ENCODE measurements at regions not wholly inside any gene's neighbourhood (a gene's known extent, or its start where the extent isn't known, plus 50 kb on each side); places are given as distances from the start of the nearest gene placed in this dataset.

- Histone ChIP-seq H3K4me3 (ENCODE audit: low read depth in 1 of 5, low read length in 5 of 5) (no peak overlapping the region), H3K36me3 (ENCODE audit: control insufficient read depth in 5 of 5, insufficient read depth in 5 of 5, low read length in 5 of 5) (no peaks in the 10 kb centered on the region), H3K9ac (ENCODE audit: low read length in 5 of 5) (no peak overlapping the region), H3K27ac (ENCODE audit: low read depth, low read length) (no peak overlapping the region), H3K4me1 (ENCODE audit: control insufficient read depth in 5 of 5, insufficient read depth in 5 of 5, low read length in 5 of 5) (peaks cover 3 to 38% (median 16%) of the 10 kb centered on the region in 5 donors), H3K9me3 (ENCODE audit: control insufficient read depth in 5 of 5, low read length in 5 of 5) (no peaks in the 10 kb centered on the region), H3K27me3 (ENCODE audit: control insufficient read depth in 5 of 5, insufficient read depth in 4 of 5, low read length in 5 of 5) (peaks cover 0 to 3% (median 0%) of the 10 kb centered on the region in 5 donors)
These were observed 153.8 kb downstream of the COL6A3 start for GRCh38 chr2:237260039-237260620.

- Histone ChIP-seq H3K36me3 (ENCODE audit: control insufficient read depth in 5 of 5, insufficient read depth in 5 of 5, low read length in 5 of 5) (no peaks in the 10 kb centered on the region), H3K4me1 (ENCODE audit: control insufficient read depth in 5 of 5, insufficient read depth in 5 of 5, low read length in 5 of 5) (peaks cover 3 to 38% (median 16%) of the 10 kb centered on the region in 5 donors), H3K9me3 (ENCODE audit: control insufficient read depth in 5 of 5, low read length in 5 of 5) (no peaks in the 10 kb centered on the region), H3K9ac (ENCODE audit: low read length in 5 of 5) (no peak overlapping the region), H3K27me3 (ENCODE audit: control insufficient read depth in 5 of 5, insufficient read depth in 4 of 5, low read length in 5 of 5) (peaks cover 0 to 3% (median 0%) of the 10 kb centered on the region in 5 donors), H3K27ac (ENCODE audit: low read depth, low read length) (no peak overlapping the region), H3K4me3 (ENCODE audit: low read depth in 1 of 5, low read length in 5 of 5) (no peak overlapping the region)
These were observed 153.3 kb downstream of the COL6A3 start for GRCh38 chr2:237260686-237261085.

DNA sequence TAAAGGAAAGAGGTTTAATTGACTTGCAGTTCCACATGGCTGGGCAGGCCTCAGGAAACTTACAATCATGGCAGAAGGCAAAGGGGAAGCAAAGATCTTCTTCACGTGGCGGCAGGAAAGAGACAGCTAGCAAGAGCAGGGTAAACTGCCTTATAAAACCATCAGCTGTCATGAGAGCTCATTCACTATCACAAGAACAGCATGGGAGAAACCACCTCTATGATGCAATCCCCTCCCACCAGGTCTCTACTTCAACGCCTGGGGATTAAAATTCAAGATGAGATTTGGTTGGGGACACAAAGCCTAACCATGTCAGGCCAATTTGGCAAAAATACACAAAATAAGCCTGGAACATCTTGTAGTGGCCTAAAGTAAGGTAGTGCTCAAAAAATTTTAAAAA, 152.6 kb downstream of the COL6A3 start:
- Histone ChIP-seq H3K27ac (ENCODE audit: low read depth, low read length) (no peak overlapping the region), H3K9me3 (ENCODE audit: control insufficient read depth in 5 of 5, low read length in 5 of 5) (no peaks in the 10 kb centered on the region), H3K9ac (ENCODE audit: low read length in 5 of 5) (no peak overlapping the region), H3K27me3 (ENCODE audit: control insufficient read depth in 5 of 5, insufficient read depth in 4 of 5, low read length in 5 of 5) (no peaks in the 10 kb centered on the region), H3K4me1 (ENCODE audit: control insufficient read depth in 5 of 5, insufficient read depth in 5 of 5, low read length in 5 of 5) (peaks cover 2 to 38% (median 15%) of the 10 kb centered on the region in 5 donors), H3K4me3 (ENCODE audit: low read depth in 1 of 5, low read length in 5 of 5) (no peak overlapping the region), H3K36me3 (ENCODE audit: control insufficient read depth in 5 of 5, insufficient read depth in 5 of 5, low read length in 5 of 5) (no peaks in the 10 kb centered on the region)

GRCh38 chr2:237262838-237263771, 150.9 kb downstream of the COL6A3 start:
- Histone ChIP-seq H3K27me3 (ENCODE audit: control insufficient read depth in 5 of 5, insufficient read depth in 4 of 5, low read length in 5 of 5) (no peaks in the 10 kb centered on the region), H3K9me3 (ENCODE audit: control insufficient read depth in 5 of 5, low read length in 5 of 5) (no peaks in the 10 kb centered on the region), H3K4me1 (ENCODE audit: control insufficient read depth in 5 of 5, insufficient read depth in 5 of 5, low read length in 5 of 5) (peaks cover 0 to 25% (median 12%) of the 10 kb centered on the region in 5 donors), H3K36me3 (ENCODE audit: control insufficient read depth in 5 of 5, insufficient read depth in 5 of 5, low read length in 5 of 5) (no peaks in the 10 kb centered on the region), H3K9ac (ENCODE audit: low read length in 5 of 5) (no peak overlapping the region), H3K27ac (ENCODE audit: low read depth, low read length) (peak overlapping the region; percentile 38), H3K4me3 (ENCODE audit: low read depth in 1 of 5, low read length in 5 of 5) (no peak overlapping the region)

DNA sequence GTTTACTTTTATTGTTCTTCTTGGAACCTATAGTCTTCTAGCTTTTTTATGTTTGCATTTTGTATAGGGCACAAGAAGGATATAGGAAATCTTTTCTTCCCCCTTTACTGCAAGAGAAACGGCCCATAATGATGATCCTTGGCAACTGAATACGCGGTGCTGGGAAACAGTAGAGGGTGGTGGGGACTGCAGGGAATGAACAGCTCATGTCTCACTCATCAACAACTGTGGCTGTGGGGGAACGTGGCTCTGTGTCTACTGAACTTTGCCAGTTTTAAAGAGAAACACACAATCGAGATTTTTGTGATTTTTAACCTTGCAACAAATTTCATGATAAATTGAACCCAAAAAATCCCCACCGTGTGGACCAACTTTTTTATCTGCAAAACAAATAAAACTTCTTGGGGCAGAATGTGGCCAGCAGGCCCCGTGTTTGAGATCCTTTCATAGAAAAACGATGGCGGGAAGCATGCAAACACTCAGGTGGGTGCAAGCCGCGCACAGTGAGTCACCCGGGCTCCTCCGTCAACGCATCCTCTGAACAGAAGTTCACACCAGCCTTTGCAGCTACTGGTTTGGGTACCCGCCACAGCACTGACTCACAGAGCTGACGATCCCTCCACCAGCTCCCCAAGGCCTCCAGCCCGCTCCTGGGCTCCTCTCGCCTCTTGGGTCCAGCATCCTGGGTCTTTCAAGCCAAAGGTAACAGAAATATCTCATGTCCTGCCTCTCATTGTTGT, 149.3 kb downstream of the COL6A3 start:
- Histone ChIP-seq H3K4me3 (ENCODE audit: low read depth in 1 of 5, low read length in 5 of 5) (no peak overlapping the region), H3K9me3 (ENCODE audit: control insufficient read depth in 5 of 5, low read length in 5 of 5) (no peaks in the 10 kb centered on the region), H3K9ac (ENCODE audit: low read length in 5 of 5) (no peak overlapping the region), H3K36me3 (ENCODE audit: control insufficient read depth in 5 of 5, insufficient read depth in 5 of 5, low read length in 5 of 5) (no peaks in the 10 kb centered on the region), H3K27me3 (ENCODE audit: control insufficient read depth in 5 of 5, insufficient read depth in 4 of 5, low read length in 5 of 5) (no peaks in the 10 kb centered on the region), H3K27ac (ENCODE audit: low read depth, low read length) (no peak overlapping the region), H3K4me1 (ENCODE audit: control insufficient read depth in 5 of 5, insufficient read depth in 5 of 5, low read length in 5 of 5) (peaks cover 0 to 17% (median 9%) of the 10 kb centered on the region in 5 donors)

DNA sequence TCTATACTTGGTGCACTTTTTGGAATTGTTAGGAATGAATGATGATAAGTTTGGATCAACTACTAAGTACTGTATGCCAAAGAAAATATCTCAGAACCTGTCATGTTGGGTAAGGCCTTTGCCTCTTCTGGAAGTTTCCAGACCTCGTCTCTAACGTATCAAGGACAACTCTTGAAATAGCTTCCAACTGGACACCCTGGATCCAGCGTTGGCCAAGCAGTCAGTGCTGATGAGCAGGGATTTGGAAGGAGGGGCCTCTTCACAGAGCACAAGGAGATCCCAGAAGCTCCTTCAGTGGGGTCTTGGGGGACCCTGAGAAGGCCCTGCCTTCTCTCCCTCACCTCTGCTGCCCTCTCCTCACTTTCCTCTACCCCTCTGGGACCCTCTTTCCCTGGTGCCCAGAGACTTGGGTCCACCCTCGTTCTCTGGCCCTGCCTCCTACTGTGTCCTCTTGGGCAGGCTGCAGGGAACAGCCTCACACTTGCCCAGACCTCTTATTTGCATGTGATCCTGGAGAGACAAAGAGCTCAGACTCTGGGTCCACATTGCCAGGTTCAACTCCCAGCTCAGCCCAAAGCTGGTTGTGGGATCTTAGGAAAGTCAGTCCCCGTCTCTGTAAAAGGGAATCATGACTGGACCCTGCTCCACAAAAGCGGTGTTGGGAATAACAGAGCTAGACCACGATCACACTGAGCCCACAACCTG, 145.8 kb downstream of the COL6A3 start:
- Histone ChIP-seq H3K27ac (ENCODE audit: low read depth, low read length) (no peak overlapping the region), H3K4me1 (ENCODE audit: control insufficient read depth in 5 of 5, insufficient read depth in 5 of 5, low read length in 5 of 5) (peaks cover 0 to 22% (median 10%) of the 10 kb centered on the region in 5 donors), H3K9me3 (ENCODE audit: control insufficient read depth in 5 of 5, low read length in 5 of 5) (no peaks in the 10 kb centered on the region), H3K4me3 (ENCODE audit: low read depth in 1 of 5, low read length in 5 of 5) (no peak overlapping the region), H3K9ac (ENCODE audit: low read length in 5 of 5) (no peak overlapping the region), H3K27me3 (ENCODE audit: control insufficient read depth in 5 of 5, insufficient read depth in 4 of 5, low read length in 5 of 5) (no peaks in the 10 kb centered on the region), H3K36me3 (ENCODE audit: control insufficient read depth in 5 of 5, insufficient read depth in 5 of 5, low read length in 5 of 5) (no peaks in the 10 kb centered on the region)

- no peaks in the 10 kb centered on the region for H3K9me3 ChIP-seq (ENCODE audit: control insufficient read depth in 5 of 5, low read length in 5 of 5)
- H3K9ac ChIP-seq (ENCODE audit: low read length in 5 of 5), result no peak overlapping the region
- H3K27me3 ChIP-seq (ENCODE audit: control insufficient read depth in 5 of 5, insufficient read depth in 4 of 5, low read length in 5 of 5), result no peaks in the 10 kb centered on the region
- H3K36me3 ChIP-seq (ENCODE audit: control insufficient read depth in 5 of 5, insufficient read depth in 5 of 5, low read length in 5 of 5), result no peaks in the 10 kb centered on the region
- no peak overlapping the region for H3K27ac ChIP-seq (ENCODE audit: low read depth, low read length)
- peaks cover 0 to 16% (median 5%) of the 10 kb centered on the region in 5 donors for H3K4me1 ChIP-seq (ENCODE audit: control insufficient read depth in 5 of 5, insufficient read depth in 5 of 5, low read length in 5 of 5)
- no peak overlapping the region for H3K4me3 ChIP-seq (ENCODE audit: low read depth in 1 of 5, low read length in 5 of 5)
These were observed 144.7 kb downstream of the COL6A3 start for GRCh38 chr2:237269138-237269875.

DNA sequence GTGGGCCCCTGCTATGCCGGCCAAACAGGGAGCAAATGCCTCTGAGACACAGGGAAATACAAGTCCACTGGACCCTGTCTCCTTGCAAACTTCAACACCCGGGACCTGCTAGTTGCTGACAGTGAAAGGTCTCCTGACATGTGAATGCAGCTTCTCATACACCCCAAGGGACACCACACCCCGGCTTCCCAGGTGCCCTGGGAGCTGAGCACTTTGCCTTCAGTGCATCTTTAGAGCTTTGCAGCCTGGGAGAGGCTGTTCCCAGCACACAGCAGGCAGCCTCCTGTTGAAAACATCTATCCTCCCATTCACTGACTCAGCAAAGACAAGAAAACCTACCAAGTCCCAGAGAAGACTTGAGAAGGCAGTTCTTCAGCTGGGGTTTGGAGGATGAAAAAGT, 143.4 kb downstream of the COL6A3 start:
- H3K9me3 ChIP-seq (ENCODE audit: control insufficient read depth in 5 of 5, low read length in 5 of 5), result no peaks in the 10 kb centered on the region
- H3K27ac ChIP-seq (ENCODE audit: low read depth, low read length), result no peak overlapping the region
- H3K36me3 ChIP-seq (ENCODE audit: control insufficient read depth in 5 of 5, insufficient read depth in 5 of 5, low read length in 5 of 5), result no peaks in the 10 kb centered on the region
- peaks cover 0 to 16% (median 5%) of the 10 kb centered on the region in 5 donors for H3K4me1 ChIP-seq (ENCODE audit: control insufficient read depth in 5 of 5, insufficient read depth in 5 of 5, low read length in 5 of 5)
- H3K27me3 ChIP-seq (ENCODE audit: control insufficient read depth in 5 of 5, insufficient read depth in 4 of 5, low read length in 5 of 5), result no peaks in the 10 kb centered on the region
- no peak overlapping the region for H3K4me3 ChIP-seq (ENCODE audit: low read depth in 1 of 5, low read length in 5 of 5)
- H3K9ac ChIP-seq (ENCODE audit: low read length in 5 of 5), result no peak overlapping the region

Measured in subcutaneous abdominal adipose tissue (tissue), 5 donors.